HG02610 (cell line): ENCODE measurements at regions not wholly inside any gene's neighbourhood (a gene's known extent, or its start where the extent isn't known, plus 50 kb on each side); places are given as distances from the start of the nearest gene placed in this dataset.

Experiments used
- ATAC-seq: cut with Tn5 transposase; IDR thresholded peaks from one replicate; pipeline ENCODE4 v1.9.1; 2021; ENCODE audit warnings: mild to moderate bottlenecking, moderate library complexity; ENCODE audit not compliant: unreplicated experiment

DNA sequence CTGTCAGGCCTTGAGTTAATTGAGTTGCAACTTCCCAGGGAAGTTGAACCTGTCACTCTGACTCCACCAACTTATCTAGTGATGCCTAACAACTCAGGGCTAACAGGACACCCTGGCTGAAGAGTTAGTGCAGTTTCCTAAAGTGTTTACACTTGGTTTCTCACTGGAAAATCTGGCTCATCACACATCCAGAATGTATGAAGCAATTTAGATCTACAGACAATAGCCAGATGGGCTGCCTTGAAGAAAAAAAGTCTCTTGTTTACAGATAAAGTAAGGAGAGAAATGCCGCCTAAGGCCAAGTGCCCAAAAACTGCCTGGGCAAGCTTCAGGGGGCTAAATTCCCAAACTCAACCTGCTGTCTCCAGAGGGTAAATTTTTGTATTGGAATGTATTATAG is 446.3 kb upstream of the NCAM2 start:
- no peak for ATAC-seq

DNA sequence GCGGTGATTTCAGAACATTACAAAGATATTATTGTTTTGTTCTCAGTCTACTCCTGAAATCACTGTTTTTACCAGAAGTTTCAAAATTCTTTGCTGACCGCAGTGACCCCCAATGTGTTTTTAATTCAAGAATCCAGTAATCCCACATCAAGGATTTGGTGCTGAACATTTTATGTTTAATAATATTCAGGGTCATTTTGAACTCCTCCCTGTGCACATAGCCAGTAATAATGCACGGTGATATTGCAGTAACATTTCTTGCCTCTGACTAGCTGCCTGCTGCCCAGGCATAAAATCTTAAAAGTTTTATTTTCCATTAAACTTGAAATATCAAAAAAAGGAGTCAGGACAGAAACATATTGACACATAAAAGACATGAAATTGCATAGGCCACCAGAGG is 443.4 kb upstream of the NCAM2 start:
- no peak for ATAC-seq

DNA sequence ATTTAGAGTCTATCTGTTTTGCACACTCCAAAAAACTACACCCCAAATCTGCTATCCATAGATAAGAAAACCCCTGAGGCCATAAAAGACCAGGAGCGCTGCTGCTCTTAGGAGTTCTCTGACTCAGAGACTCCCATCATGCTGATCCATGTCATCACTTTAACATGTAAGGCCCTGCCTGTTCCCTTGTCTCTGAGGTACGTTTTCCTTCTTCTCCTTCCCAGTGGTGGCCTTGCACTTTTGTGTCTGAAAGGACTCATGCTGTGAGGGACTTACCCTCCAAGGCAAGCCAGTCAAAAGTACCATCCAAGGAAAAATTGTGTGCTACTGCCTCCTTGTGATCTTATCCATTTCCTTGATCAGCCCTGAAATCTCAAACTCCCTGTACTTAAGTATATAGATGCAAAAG is 427.4 kb upstream of the NCAM2 start:
- ATAC-seq, result no peak

GRCh38 chr21:20572582-20572981 is 425.6 kb upstream of the NCAM2 start:
- no peak for ATAC-seq

DNA sequence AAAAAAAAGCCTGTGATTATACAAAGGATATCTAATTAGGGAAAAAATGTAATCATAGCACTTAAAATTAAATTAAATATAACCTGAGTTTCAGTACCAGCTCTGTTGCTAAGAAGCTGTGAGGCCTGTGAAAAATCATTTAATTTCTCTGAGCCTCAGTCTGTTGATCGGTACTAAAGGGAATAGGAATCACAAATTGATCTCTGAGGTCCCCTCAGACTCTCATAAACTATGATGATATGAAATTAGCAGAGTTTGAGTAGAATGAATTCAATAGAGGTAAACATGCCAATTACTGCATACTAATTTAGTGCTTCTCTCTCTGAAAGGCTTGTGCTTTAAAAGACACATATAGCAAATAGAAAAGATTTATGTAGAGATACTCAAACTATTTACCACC is 416.8 kb upstream of the NCAM2 start:
- ATAC-seq, result no peak

DNA sequence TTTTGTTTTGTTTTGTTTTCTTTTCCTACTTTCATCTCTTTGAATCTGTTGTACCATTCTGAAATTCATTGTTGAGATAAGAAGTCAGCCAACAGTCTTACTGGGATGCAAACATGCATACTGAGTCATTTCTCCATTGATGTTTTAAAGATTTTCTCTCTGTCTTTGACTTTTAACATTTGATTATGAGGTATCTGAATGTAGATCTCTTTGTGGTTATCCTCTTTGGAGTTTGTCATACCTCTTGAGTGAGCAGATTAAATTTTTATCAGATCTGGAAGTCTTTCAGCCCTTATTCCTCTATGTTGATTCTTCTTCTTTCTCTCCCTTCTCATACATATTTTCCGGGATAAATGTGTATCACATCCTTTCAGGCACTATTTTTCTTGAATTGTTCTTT is 406.9 kb upstream of the NCAM2 start:
- ATAC-seq, result no peak

DNA sequence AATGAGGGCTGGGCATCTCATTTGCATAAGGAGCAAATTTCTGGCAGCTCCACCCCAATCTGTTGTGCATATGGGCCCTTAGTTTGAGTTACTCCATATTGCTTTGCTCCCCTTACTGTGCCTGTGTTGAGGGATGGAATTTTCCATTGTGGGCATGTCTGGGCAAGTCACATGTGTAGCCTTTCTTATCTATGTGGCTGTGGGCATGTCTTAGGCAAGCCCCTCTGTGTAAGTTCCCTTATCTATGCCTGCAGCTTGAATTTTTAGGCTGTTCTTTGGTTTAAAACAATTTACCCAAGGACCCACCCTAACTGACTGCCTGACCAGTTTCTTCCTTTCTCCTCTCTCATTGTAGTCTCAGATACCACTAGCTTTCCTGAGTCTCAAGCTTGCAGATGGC is 405.7 kb upstream of the NCAM2 start:
- no peak for ATAC-seq

DNA sequence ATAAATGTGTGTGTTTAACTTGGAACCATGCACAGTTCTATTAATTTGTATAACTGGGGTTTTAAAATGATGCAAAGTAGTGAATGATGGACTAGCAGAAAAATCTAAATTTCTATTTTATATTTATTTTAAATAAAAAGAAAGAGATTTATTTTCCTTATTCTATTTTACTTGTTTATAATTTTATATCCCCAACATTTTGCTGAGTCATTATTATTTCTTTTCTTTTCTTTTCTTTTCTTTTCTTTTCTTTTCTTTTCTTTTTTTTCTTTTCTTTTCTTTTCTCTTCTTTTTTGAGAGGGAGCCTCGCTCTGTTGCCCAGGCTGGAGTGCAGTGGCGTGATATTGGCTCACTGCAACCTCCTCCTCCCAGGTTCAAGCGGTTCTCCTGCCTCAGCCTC is 395.0 kb upstream of the NCAM2 start:
- ATAC-seq, result no peak

DNA sequence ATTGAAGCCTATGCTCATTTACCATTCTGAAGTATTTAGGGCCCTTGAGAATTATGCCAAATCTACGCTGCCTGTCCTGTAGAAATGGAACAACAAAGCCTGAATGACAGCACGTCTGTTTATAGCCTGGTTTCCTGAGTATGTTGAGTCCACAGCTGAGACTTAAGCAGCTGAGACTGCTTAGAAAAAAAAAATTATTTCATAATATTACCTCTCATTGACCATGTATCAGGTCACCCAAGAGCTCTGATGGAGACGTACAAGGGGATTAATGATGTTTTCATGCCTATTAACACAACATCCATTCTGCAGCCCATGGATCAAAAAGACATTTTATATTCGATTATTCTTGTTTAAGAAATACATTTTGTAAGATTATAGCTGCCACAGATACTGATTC is 387.2 kb upstream of the NCAM2 start:
- ATAC-seq, result no peak

DNA sequence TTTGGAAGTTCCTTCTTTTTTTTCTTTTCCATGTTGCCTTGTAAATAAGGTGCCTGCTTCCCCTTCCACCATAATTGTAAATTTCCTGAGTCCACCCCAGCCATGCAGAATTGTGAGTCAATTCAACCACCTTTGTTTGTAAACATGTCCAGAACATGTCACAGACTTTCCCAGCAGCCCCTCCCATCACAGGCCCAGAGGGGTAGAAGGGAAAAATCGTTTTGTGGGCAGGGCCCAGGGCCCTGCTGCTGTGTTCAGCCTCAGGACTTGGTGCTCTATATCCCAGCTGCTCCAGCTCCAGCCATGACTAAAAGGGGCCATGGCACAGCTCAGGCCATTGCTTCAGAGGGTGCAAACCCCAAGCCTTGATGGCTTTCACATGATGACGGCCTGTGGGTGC is 384.6 kb upstream of the NCAM2 start:
- ATAC-seq, result no peak

- ATAC-seq, result no peak
These were observed 381.1 kb upstream of the NCAM2 start for GRCh38 chr21:20617130-20617529.

- no peak for ATAC-seq
These were observed 379.3 kb upstream of the NCAM2 start for GRCh38 chr21:20618878-20619277.

DNA sequence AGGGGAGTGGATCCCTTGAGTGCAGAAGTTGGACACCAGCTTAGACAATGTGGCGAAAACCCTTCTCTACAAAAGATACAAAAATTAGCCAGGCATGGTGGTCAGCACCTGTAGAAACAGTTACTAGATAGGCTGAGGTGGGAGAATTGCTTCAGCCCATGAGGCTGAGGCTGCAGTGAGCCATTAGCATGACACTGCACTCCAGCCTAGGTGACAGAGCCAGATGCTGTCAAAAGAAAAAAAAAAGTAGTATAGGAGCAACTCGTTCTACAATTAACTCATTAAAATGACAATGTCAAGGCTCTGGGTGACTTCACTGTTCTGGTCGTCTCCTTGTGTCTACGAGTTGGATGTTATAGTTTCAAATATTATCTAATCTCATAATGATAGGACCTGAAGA is 370.6 kb upstream of the NCAM2 start:
- no peak for ATAC-seq

DNA sequence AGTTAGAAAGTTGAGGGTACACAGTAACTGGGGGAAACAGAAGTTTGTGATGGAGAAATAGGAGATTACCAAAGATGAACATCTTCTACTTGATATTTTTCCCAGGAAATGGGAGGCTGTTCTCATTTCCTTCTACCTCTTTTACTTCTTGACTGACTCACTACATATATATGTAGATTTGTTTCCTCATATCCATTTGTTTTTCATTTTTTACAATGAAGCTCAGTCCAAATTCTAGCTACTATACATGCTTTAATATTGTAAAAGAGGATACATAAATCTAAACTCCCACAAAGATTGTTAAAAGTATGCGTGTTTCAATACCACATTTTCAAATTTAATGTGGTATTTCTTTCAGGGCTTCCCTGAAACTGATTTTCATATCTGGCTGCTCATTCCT is 366.6 kb upstream of the NCAM2 start:
- no peak for ATAC-seq

- no peak for ATAC-seq
These were observed 359.2 kb upstream of the NCAM2 start for GRCh38 chr21:20639026-20639425.

GRCh38 chr21:20641241-20641640 is 357.0 kb upstream of the NCAM2 start:
- ATAC-seq, result no peak

GRCh38 chr21:20642681-20643080 is 355.5 kb upstream of the NCAM2 start:
- no peak for ATAC-seq

- ATAC-seq, result no peak
These were observed 353.7 kb upstream of the NCAM2 start for GRCh38 chr21:20644552-20644951.

- ATAC-seq, result no peak
These were observed 352.9 kb upstream of the NCAM2 start for GRCh38 chr21:20645344-20645743.

DNA sequence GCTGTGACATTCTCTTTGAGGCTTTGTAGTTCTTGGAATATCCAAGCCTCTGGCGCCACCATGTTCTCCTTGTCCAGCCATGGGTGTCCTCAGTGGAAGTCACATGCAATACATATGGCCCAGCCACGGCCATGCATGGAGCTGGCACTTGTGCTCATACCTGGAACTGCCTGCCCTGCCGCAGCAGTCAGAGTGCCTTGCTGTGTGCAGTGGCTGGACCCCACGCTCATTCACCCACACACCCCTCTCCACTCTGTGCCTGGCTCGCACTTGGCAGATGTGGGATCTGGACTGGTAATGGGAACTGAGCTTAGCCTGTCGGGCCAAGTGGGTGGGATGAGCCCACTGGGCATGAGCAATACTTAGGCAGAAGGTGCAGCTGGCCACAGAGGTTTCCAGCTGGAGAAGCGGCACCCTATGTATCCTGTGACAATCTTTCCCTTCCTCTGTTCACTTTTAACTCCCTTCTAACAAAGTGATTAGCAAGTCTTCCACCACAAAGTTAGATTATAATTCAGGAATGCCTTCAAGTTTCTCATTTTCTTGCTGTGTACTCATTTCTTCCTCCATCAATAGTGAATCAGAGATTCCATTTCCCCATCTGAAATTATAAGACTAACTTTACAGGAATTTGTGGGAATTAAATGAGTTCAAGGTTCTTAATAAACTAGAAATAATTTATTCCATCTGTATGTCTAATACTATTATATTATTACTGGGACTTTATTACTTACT is 351.6 kb upstream of the NCAM2 start:
- ATAC-seq, result no peak

DNA sequence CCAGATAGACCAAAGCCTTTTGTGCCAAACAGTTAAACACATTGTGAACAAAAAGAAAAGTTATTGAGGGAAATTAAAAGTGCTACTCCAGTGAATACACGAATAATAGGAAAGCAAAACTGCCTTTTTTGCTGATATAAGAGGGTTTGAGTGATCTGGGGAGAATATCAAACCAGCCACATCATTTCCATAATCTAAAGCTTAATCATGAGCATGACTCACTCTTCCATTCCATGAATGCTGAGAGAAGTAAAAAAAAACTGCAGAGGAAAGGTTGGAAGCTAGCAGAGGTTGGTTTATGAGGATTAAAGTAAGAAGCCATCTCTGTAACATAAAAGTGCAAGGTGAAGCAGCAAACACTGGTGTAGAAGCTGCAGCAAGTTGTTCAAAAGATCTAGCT is 350.6 kb upstream of the NCAM2 start:
- ATAC-seq, result no peak

DNA sequence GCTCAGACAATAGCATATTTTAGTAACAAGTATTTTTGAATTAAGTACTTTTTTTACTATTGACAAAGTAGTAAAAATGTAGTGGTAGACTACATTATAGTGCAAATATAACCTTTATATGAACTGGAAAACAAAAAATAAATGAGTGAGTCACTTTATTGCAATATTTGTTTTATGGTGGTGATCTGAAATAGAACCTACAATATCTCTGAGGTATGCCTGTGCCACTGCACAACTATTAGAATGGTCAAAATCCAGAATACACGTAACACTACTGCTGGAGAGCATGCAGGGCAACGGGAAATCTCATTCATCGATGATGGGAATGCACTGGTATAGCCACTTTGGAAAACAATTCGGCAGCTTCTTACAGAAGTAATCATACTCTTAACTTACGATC is 349.0 kb upstream of the NCAM2 start:
- no peak for ATAC-seq

DNA sequence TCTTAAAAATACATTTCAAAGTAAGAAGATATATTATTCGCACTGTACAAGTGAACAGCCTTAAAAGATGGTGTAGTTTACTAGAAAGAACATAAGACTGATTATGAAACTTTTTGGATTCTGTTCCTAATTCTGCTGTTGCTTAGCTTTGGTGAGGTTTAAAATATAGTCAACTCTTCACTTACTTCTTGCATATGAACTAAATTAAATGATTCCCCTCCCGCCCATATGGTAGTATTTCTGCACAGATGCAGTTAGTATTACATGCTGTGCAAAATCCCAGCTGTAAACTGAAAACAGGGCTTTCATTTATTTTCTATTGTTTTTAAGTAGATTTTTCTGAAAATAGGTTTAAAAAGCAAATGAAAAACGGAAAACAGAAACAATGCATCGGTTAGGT is 345.4 kb upstream of the NCAM2 start:
- ATAC-seq, result no peak
